Neural cell (in vitro differentiated cells): ENCODE measurements at regions not wholly inside any gene's neighbourhood (a gene's known extent, or its start where the extent isn't known, plus 50 kb on each side); places are given as distances from the start of the nearest gene placed in this dataset.

ENCODE experiments used
- H2AFZ ChIP-seq: fragments of 200-600, 300-800 bp; sonication (generic), shearing (Covaris generic); 2 replicates; pipeline ENCODE4 v1.6.0; 2014; ENCODE audit warnings: low read depth, mild to moderate bottlenecking, antibody characterized with exemption, low read length, moderate library complexity
- H3F3A ChIP-seq: fragments of 200-600 bp; shearing (Covaris generic); 2 replicates; pipeline ENCODE4 v1.6.1; 2016; ENCODE audit warnings: mild to moderate bottlenecking, moderate library complexity, mixed read lengths, antibody characterized with exemption, low read length; ENCODE audit not compliant: insufficient read depth, poor library complexity, severe bottlenecking
- H3K27ac ChIP-seq: fragments of 200-600, 300-800 bp; sonication (generic), shearing (Covaris generic); 2 replicates; pipeline ENCODE4 v1.5.1; 2014; ENCODE audit warnings: mild to moderate bottlenecking, low read length, moderate library complexity
- H3K27me3 ChIP-seq: fragments of 300-800, 200-600 bp; sonication (generic), shearing (Covaris generic); 2 replicates; pipeline ENCODE4 v1.6.0; 2014; ENCODE audit warnings: mild to moderate bottlenecking, low read depth, low read length, moderate library complexity; ENCODE audit not compliant: insufficient read depth
- H3K36me3 ChIP-seq: fragments of 300-800, 200-600 bp; sonication (generic), shearing (Covaris generic); 2 replicates; pipeline ENCODE4 v1.5.1; 2014; ENCODE audit warnings: mild to moderate bottlenecking, antibody characterized with exemption, low read length, moderate library complexity; ENCODE audit not compliant: insufficient read depth
- H3K4me2 ChIP-seq: fragments of 300-800, 200-600 bp; sonication (generic), shearing (Covaris generic); 2 replicates; pipeline ENCODE4 v1.6.0; 2014; ENCODE audit warnings: mild to moderate bottlenecking, low read length
- H3K4me3 ChIP-seq: fragments of 300-800, 200-600 bp; sonication (generic), shearing (Covaris generic); 2 replicates; pipeline ENCODE4 v1.5.1; 2014; ENCODE audit warnings: mild to moderate bottlenecking, low read length, moderate library complexity
- H3K79me2 ChIP-seq: fragments of 200-600 bp; shearing (Covaris generic); replicated peaks from 2 replicates; pipeline ENCODE4 v1.6.0; 2014; ENCODE audit warnings: mild to moderate bottlenecking, low read length, moderate library complexity; ENCODE audit not compliant: insufficient read depth
- H3K9ac ChIP-seq: fragments of 300-800, 200-600 bp; sonication (generic), shearing (Covaris generic); 2 replicates; pipeline ENCODE4 v1.6.1; 2016; ENCODE audit warnings: mild to moderate bottlenecking, low read length, mixed read lengths
- H3K9me2 ChIP-seq: fragments of 200-600 bp; shearing (Covaris generic); 2 replicates; pipeline ENCODE4 v1.6.1; 2016; ENCODE audit warnings: mild to moderate bottlenecking, low read length, mixed read lengths; ENCODE audit not compliant: insufficient read depth
- H3K9me3 ChIP-seq: fragments of 200-600, 300-800 bp; sonication (generic), shearing (Covaris generic); 2 replicates; pipeline ENCODE4 v1.6.1; 2016; ENCODE audit warnings: mild to moderate bottlenecking, mixed run types, low read length, moderate library complexity, mixed read lengths
- H4K20me1 ChIP-seq: fragments of 200-600 bp; shearing (Covaris generic); 2 replicates; pipeline ENCODE4 v1.6.1; 2016; ENCODE audit warnings: mild to moderate bottlenecking, mixed run types; ENCODE audit not compliant: insufficient read depth
- CTCF ChIP-seq: fragments of 450-650 bp; IDR thresholded peaks from 2 replicates; pipeline ENCODE4 v1.5.1; 2014; ENCODE audit warnings: antibody characterized with exemption, mild to moderate bottlenecking, moderate library complexity; ENCODE audit not compliant: poor library complexity, severe bottlenecking
- EP300 ChIP-seq: fragments of 450-650 bp; conservative IDR thresholded peaks from 2 replicates; pipeline ENCODE4 v1.6.1; 2014; ENCODE audit warnings: antibody characterized with exemption, mild to moderate bottlenecking, moderate library complexity; ENCODE audit not compliant: poor library complexity, severe bottlenecking
- EZH2 ChIP-seq: fragments of 200-600, 300-800 bp; shearing (Covaris generic), sonication (generic); IDR thresholded peaks from 2 replicates; pipeline ENCODE4 v1.6.1; 2014; ENCODE audit warnings: antibody characterized with exemption, low read length, borderline replicate concordance, mild to moderate bottlenecking; ENCODE audit not compliant: insufficient read depth, poor library complexity, severe bottlenecking
- MXI1 ChIP-seq: fragments of 450-650 bp; conservative IDR thresholded peaks from 2 replicates; pipeline ENCODE4 v1.6.1; 2014; ENCODE audit warnings: antibody characterized with exemption, mild to moderate bottlenecking; ENCODE audit not compliant: poor library complexity, severe bottlenecking
- POLR2AphosphoS5 ChIP-seq: IDR thresholded peaks from 2 replicates; pipeline ENCODE4 v1.6.1; 2012
- RAD21 ChIP-seq: fragments of 450-650 bp; conservative IDR thresholded peaks from 2 replicates; pipeline ENCODE4 v1.6.1; 2014; ENCODE audit warnings: antibody characterized with exemption, mild to moderate bottlenecking, moderate library complexity
- SMC3 ChIP-seq: fragments of 450-650 bp; conservative IDR thresholded peaks from 2 replicates; pipeline ENCODE4 v1.6.1; 2014; ENCODE audit warnings: antibody characterized with exemption, mild to moderate bottlenecking, moderate library complexity; ENCODE audit not compliant: poor library complexity
- TAF1 ChIP-seq: IDR thresholded peaks from 2 replicates; pipeline ENCODE4 v1.6.1; 2012; ENCODE audit warnings: low read depth
- TF ChIP-seq, protein P1 (sequence below): IDR thresholded peaks from 2 replicates; pipeline ENCODE4 v1.6.1; 2012; ENCODE audit warnings: borderline replicate concordance

GRCh38 chr2:65762068-65762467 lies 329.7 kb upstream of the SPRED2 start:
- no peaks in the 10 kb centered on the region for H3K27me3 ChIP-seq
- no peaks in the 10 kb centered on the region for H3F3A ChIP-seq
- no peak overlapping the region for H3K4me3 ChIP-seq
- H3K4me2 ChIP-seq = no peak overlapping the region
- H3K9ac ChIP-seq = no peak overlapping the region
- no peak overlapping the region for H3K27ac ChIP-seq
- H3K9me3 ChIP-seq = no peaks in the 10 kb centered on the region
- no peak overlapping the region for H2AFZ ChIP-seq
- H3K79me2 ChIP-seq = no peaks in the 10 kb centered on the region
- H4K20me1 ChIP-seq = no peaks in the 10 kb centered on the region
- TF ChIP-seq SMC3 (no peak), TAF1 (no peak), EP300 (no peak), MXI1 (no peak), CTCF (no peak), RAD21 (no peak), EZH2 (no peak), POLR2AphosphoS5 (no peak)
- TF ChIP-seq, protein P1, sequence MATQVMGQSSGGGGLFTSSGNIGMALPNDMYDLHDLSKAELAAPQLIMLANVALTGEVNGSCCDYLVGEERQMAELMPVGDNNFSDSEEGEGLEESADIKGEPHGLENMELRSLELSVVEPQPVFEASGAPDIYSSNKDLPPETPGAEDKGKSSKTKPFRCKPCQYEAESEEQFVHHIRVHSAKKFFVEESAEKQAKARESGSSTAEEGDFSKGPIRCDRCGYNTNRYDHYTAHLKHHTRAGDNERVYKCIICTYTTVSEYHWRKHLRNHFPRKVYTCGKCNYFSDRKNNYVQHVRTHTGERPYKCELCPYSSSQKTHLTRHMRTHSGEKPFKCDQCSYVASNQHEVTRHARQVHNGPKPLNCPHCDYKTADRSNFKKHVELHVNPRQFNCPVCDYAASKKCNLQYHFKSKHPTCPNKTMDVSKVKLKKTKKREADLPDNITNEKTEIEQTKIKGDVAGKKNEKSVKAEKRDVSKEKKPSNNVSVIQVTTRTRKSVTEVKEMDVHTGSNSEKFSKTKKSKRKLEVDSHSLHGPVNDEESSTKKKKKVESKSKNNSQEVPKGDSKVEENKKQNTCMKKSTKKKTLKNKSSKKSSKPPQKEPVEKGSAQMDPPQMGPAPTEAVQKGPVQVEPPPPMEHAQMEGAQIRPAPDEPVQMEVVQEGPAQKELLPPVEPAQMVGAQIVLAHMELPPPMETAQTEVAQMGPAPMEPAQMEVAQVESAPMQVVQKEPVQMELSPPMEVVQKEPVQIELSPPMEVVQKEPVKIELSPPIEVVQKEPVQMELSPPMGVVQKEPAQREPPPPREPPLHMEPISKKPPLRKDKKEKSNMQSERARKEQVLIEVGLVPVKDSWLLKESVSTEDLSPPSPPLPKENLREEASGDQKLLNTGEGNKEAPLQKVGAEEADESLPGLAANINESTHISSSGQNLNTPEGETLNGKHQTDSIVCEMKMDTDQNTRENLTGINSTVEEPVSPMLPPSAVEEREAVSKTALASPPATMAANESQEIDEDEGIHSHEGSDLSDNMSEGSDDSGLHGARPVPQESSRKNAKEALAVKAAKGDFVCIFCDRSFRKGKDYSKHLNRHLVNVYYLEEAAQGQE = no peak
- no peaks in the 10 kb centered on the region for H3K36me3 ChIP-seq
- H3K9me2 ChIP-seq = no peaks in the 10 kb centered on the region

DNA sequence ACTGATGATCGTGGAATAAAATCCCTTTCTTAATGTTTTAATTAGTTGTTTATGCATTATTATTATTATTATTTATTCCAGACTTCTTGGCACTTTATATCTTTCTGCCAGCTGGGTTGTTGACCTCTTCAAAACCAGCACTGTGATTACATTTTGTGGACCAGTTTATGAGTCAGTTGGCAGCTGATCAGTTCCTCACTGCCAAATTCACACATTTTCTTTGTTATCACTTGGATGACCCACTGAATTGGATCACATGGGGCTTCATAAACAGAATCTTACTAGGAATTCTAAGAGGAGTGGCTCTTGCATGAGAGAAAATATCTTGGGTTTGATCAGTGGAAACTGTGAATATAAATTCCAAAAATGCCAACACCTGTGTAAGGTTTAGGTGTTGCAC lies 321.8 kb upstream of the SPRED2 start:
- H2AFZ ChIP-seq = no peak overlapping the region
- H4K20me1 ChIP-seq = no peaks in the 10 kb centered on the region
- H3K36me3 ChIP-seq = no peaks in the 10 kb centered on the region
- H3K9me2 ChIP-seq = no peaks in the 10 kb centered on the region
- H3K27ac ChIP-seq = no peak overlapping the region
- no peaks in the 10 kb centered on the region for H3K79me2 ChIP-seq
- H3K4me2 ChIP-seq = no peak overlapping the region
- no peaks in the 10 kb centered on the region for H3F3A ChIP-seq
- no peak overlapping the region for H3K9ac ChIP-seq
- no peak for TF ChIP-seq EZH2
- TF ChIP-seq CTCF = no peak
- TF ChIP-seq MXI1 = no peak
- TF ChIP-seq RAD21 = no peak
- TF ChIP-seq TAF1 = no peak
- TF ChIP-seq, protein P1 = no peak
- TF ChIP-seq SMC3 = no peak
- TF ChIP-seq POLR2AphosphoS5 = no peak
- no peak for TF ChIP-seq EP300
- no peak overlapping the region for H3K4me3 ChIP-seq
- H3K9me3 ChIP-seq = no peaks in the 10 kb centered on the region
- H3K27me3 ChIP-seq = no peaks in the 10 kb centered on the region
